H9 (cell line): ENCODE measurements at regions not wholly inside any gene's neighbourhood (a gene's known extent, or its start where the extent isn't known, plus 50 kb on each side); places are given as distances from the start of the nearest gene placed in this dataset.

Experiments
- DNase-seq: peaks from one replicate; pipeline ENCODE4 v3.0.0-alpha.2; 2017
- H2AFZ ChIP-seq: one replicate; pipeline ENCODE4 v1.6.1; 2013; ENCODE audit warnings: mild to moderate bottlenecking, low read length, control low read depth, moderate library complexity
- H2AK5ac ChIP-seq: 2 replicates; pipeline ENCODE4 v1.6.1; 2013; ENCODE audit warnings: low read length, control low read depth, mixed read lengths; ENCODE audit not compliant: insufficient read length
- H2BK120ac ChIP-seq: one replicate; pipeline ENCODE4 v1.6.1; 2013; ENCODE audit warnings: low read depth, mild to moderate bottlenecking, low read length, control low read depth, inconsistent platforms; ENCODE audit not compliant: poor library complexity, severe bottlenecking
- H2BK12ac ChIP-seq: 2 replicates; pipeline ENCODE4 v1.6.1; 2013; ENCODE audit warnings: low read length, control low read depth, mixed read lengths, low read depth; ENCODE audit not compliant: insufficient read length
- H2BK15ac ChIP-seq: 2 replicates; pipeline ENCODE4 v1.6.1; 2013; ENCODE audit warnings: low read depth, low read length, control low read depth
- H2BK20ac ChIP-seq: one replicate; pipeline ENCODE4 v1.6.1; 2013; ENCODE audit warnings: low read depth, mild to moderate bottlenecking, low read length, control low read depth, inconsistent platforms; ENCODE audit not compliant: poor library complexity, severe bottlenecking
- H2BK5ac ChIP-seq: 2 replicates; pipeline ENCODE4 v1.6.1; 2013; ENCODE audit warnings: low read length, control low read depth, mixed read lengths; ENCODE audit not compliant: insufficient read length
- H3K14ac ChIP-seq: 2 replicates; pipeline ENCODE4 v1.6.1; 2013; ENCODE audit warnings: low read length, control low read depth; ENCODE audit not compliant: insufficient read depth
- H3K18ac ChIP-seq: 2 replicates; pipeline ENCODE4 v1.6.1; 2013; ENCODE audit warnings: low read depth, mild to moderate bottlenecking, mixed read lengths, low read length, control low read depth; ENCODE audit not compliant: insufficient read length
- H3K23ac ChIP-seq: 2 replicates; pipeline ENCODE4 v1.6.1; 2013; ENCODE audit warnings: low read length, control low read depth, mixed read lengths, low read depth; ENCODE audit not compliant: insufficient read length
- H3K23me2 ChIP-seq: 2 replicates; pipeline ENCODE4 v1.6.1; 2013; ENCODE audit warnings: low read depth, mild to moderate bottlenecking, mixed read lengths, low read length, control low read depth; ENCODE audit not compliant: insufficient read length, poor library complexity, severe bottlenecking
- H3K27ac ChIP-seq: 2 replicates; pipeline ENCODE4 v1.5.1; 2013; ENCODE audit warnings: low read length, control low read depth, mixed read lengths, low read depth; ENCODE audit not compliant: insufficient read length
- H3K27me3 ChIP-seq: 2 replicates; pipeline ENCODE4 v1.6.1; 2013; ENCODE audit warnings: low read length, control low read depth, inconsistent platforms; ENCODE audit not compliant: insufficient read depth
- H3K4ac ChIP-seq: 2 replicates; pipeline ENCODE4 v1.6.1; 2013; ENCODE audit warnings: low read depth, mild to moderate bottlenecking, control low read depth, inconsistent platforms, low read length, moderate library complexity
- H3K4me1 ChIP-seq: 2 replicates; pipeline ENCODE4 v1.6.1; 2013; ENCODE audit warnings: low read length, control low read depth, inconsistent platforms; ENCODE audit not compliant: insufficient read depth
- H3K4me2 ChIP-seq: 2 replicates; pipeline ENCODE4 v1.6.1; 2013; ENCODE audit warnings: low read length, control low read depth, mixed read lengths; ENCODE audit not compliant: insufficient read length, insufficient read depth
- H3K56ac ChIP-seq: 2 replicates; pipeline ENCODE4 v1.6.1; 2013; ENCODE audit warnings: low read depth, mild to moderate bottlenecking, mixed read lengths, low read length, control low read depth; ENCODE audit not compliant: insufficient read length
- H3K79me1 ChIP-seq: 2 replicates; pipeline ENCODE4 v1.6.1; 2013; ENCODE audit warnings: low read depth, mild to moderate bottlenecking, moderate library complexity, low read length, control low read depth, inconsistent platforms; ENCODE audit not compliant: insufficient read depth, poor library complexity, severe bottlenecking
- H3K79me2 ChIP-seq: 2 replicates; pipeline ENCODE4 v1.6.1; 2013; ENCODE audit warnings: low read length, control low read depth, inconsistent platforms; ENCODE audit not compliant: insufficient read depth
- H3K9ac ChIP-seq: 2 replicates; pipeline ENCODE4 v1.6.1; 2013; ENCODE audit warnings: low read length, control low read depth, mixed read lengths; ENCODE audit not compliant: insufficient read length; ENCODE audit errors: extremely low read depth
- H3K9me3 ChIP-seq: one replicate; pipeline ENCODE4 v1.6.1; 2013; ENCODE audit warnings: low read depth, low read length, inconsistent platforms; ENCODE audit not compliant: control insufficient read depth
- H3T11ph ChIP-seq: one replicate; pipeline ENCODE4 v1.6.1; 2013; ENCODE audit warnings: mild to moderate bottlenecking, low read length, control low read depth, inconsistent platforms
- H4K20me1 ChIP-seq: one replicate; pipeline ENCODE4 v1.6.1; 2013; ENCODE audit not compliant: control insufficient read depth, insufficient read length, insufficient read depth
- H4K5ac ChIP-seq: 2 replicates; pipeline ENCODE4 v1.6.1; 2013; ENCODE audit warnings: low read depth, mild to moderate bottlenecking, mixed read lengths, low read length, control low read depth; ENCODE audit not compliant: insufficient read length
- H4K8ac ChIP-seq: replicated peaks from 2 replicates; pipeline ENCODE4 v1.6.1; 2013; ENCODE audit warnings: low read length, control low read depth, mixed read lengths, low read depth; ENCODE audit not compliant: insufficient read length
- H4K91ac ChIP-seq: 2 replicates; pipeline ENCODE4 v1.6.1; 2013; ENCODE audit warnings: low read depth, mild to moderate bottlenecking, moderate library complexity, mixed read lengths, low read length, control low read depth; ENCODE audit not compliant: insufficient read length
- H3K27ac Mint-ChIP-seq, 3 experiments: 2 replicates in 2 of 3; 3 replicates in 1 of 3; pipeline ENCODE4 v1.8.0; 2020 to 2021; ENCODE audit warnings: mixed read lengths in 3 of 3, mild to moderate bottlenecking in 1 of 3, moderate library complexity in 1 of 3
- H3K27me3 Mint-ChIP-seq: 2 replicates; pipeline ENCODE4 v1.8.0; 2021; ENCODE audit warnings: low read depth, mild to moderate bottlenecking, moderate library complexity, mixed read lengths
- H3K36me3 Mint-ChIP-seq, 3 experiments: 2 replicates in 2 of 3; 3 replicates in 1 of 3; pipeline ENCODE4 v1.8.0; 2020 to 2021; ENCODE audit warnings: low read depth in 3 of 3, mixed read lengths in 3 of 3; ENCODE audit not compliant: insufficient read depth in 1 of 3
- H3K4me1 Mint-ChIP-seq, 2 experiments: 2 replicates each; pipeline ENCODE4 v1.8.0; 2020; ENCODE audit warnings: mixed read lengths in 2 of 2
- H3K4me3 Mint-ChIP-seq, 2 experiments: 2 replicates in 1 of 2; 3 replicates in 1 of 2; pipeline ENCODE4 v1.8.0; 2020 to 2021; ENCODE audit warnings: mild to moderate bottlenecking in 2 of 2, mixed read lengths in 2 of 2, moderate library complexity in 1 of 2
- H3K9me3 Mint-ChIP-seq, 2 experiments: 2 replicates in 1 of 2; 3 replicates in 1 of 2; pipeline ENCODE4 v1.8.0; 2020; ENCODE audit warnings: mild to moderate bottlenecking in 2 of 2, mixed read lengths in 2 of 2, moderate library complexity in 1 of 2
- CTCF ChIP-seq: fragments of 200-600 bp; sonication (generic); conservative IDR thresholded peaks from 3 replicates; pipeline ENCODE4 v1.8.0; 2021; ENCODE audit warnings: antibody characterized with exemption, mild to moderate bottlenecking
- WGBS: extraction: QIAGEN DNeasy Blood & Tissue Kit; methylation state at CpG from one replicate; pipeline ENCODE4 v1.1.7; 2013; ENCODE audit warnings: missing lambda C conversion rate, low lambda C conversion rate, mixed read lengths; ENCODE audit not compliant: insufficient read length; ENCODE audit errors: extremely low coverage; 5-methylcytosine and 5-hydroxymethylcytosine counted together

DNA sequence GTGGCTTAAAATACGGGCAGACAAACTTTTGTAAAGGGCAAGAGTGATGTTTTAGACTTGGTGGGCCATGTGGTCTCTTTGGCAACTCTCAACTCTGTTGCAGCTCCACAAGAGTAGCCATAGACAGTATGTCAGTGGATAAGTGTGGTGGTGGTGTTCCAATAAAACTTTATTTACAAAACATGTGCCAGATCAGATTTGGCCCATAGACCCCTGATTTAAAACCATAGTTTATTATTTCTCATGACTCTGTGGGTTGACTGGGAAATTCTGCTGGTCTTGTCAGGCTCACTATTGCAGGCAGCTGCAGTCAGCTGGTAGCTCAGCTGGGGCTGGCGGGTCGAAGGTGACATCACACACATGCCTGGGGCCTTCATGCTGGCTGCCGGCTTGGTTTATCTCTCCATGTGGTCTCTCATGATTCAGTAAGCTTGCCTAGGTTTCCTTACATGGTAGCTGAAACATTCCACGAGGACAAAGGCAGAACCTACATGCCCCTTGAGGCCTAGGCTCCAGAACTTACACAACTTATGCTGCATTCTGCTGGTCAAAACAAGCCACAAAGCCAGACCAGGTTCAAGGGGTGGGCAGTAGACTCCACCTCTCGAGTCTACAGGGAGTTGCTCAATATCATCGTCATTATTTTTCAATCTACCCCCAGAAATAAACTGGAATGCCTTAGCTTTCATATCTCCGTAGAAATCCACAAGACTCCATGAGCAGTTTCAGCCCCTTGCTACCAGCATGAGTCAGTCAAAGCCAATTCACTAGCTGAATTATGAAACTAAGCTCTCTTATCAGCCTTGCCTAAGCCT is 245.7 kb downstream of the WDR11 start:
- no peak overlapping the region for H3K4me3 Mint-ChIP-seq
- no peak overlapping the region for H4K8ac ChIP-seq
- H4K91ac ChIP-seq, result no peak overlapping the region
- H4K5ac ChIP-seq, result no peak overlapping the region
- H4K20me1 ChIP-seq, result no peaks in the 10 kb centered on the region
- no peak for DNase-seq
- H3K27me3 ChIP-seq, result no peaks in the 10 kb centered on the region
- H3K9ac ChIP-seq, result no peak overlapping the region
- no peak overlapping the region for H3K4ac ChIP-seq
- no peak overlapping the region; a peak in 1 of 7 replicates for H3K27ac Mint-ChIP-seq
- no peak overlapping the region for H3K23ac ChIP-seq
- no peak overlapping the region for H2BK20ac ChIP-seq
- H2BK12ac ChIP-seq, result no peak overlapping the region
- H3K27me3 Mint-ChIP-seq, result peaks cover 3% of the 10 kb centered on the region
- H3K4me1 ChIP-seq, result no peaks in the 10 kb centered on the region
- no peak overlapping the region for H2AK5ac ChIP-seq
- peak overlapping the region; percentile 23 for H2AFZ ChIP-seq
- no peaks in the 10 kb centered on the region for H3K9me3 ChIP-seq
- WGBS, result no CpG with 5 or more reads among the region's 8 CpGs
- H2BK5ac ChIP-seq, result no peak overlapping the region
- no peaks in the 10 kb centered on the region for H3K79me2 ChIP-seq
- no peak for TF ChIP-seq CTCF
- H3K4me1 Mint-ChIP-seq, result peaks cover 0 to 3% of the 10 kb centered on the region in 2 experiments; a peak in 1 of 4 replicates
- no peak overlapping the region for H3T11ph ChIP-seq
- H2BK15ac ChIP-seq, result no peak overlapping the region
- H3K56ac ChIP-seq, result no peak overlapping the region
- H3K79me1 ChIP-seq, result no peaks in the 10 kb centered on the region
- H3K4me2 ChIP-seq, result no peak overlapping the region
- no peaks in the 10 kb centered on the region for H3K23me2 ChIP-seq
- peak overlapping the region; percentile 6; the same call in 1 of the 2 replicates for H3K14ac ChIP-seq
- no peaks in the 10 kb centered on the region for H3K36me3 Mint-ChIP-seq
- H3K18ac ChIP-seq, result no peak overlapping the region
- 0 out of 5 replicates have a peak, but pooled peaks cover 0 to 2% of the 10 kb centered on the region in 2 experiments for H3K9me3 Mint-ChIP-seq
- no peak overlapping the region for H2BK120ac ChIP-seq
- no peak overlapping the region for H3K27ac ChIP-seq
